Neuronal stem cell (in vitro differentiated cells): ENCODE measurements at regions not wholly inside any gene's neighbourhood (a gene's known extent, or its start where the extent isn't known, plus 50 kb on each side); places are given as distances from the start of the nearest gene placed in this dataset.

Source experiments
- DNase-seq: peaks from one replicate; pipeline ENCODE4 v3.0.0-alpha.2; 2013; ENCODE audit warnings: low spot score
- H2AFZ ChIP-seq: one replicate; pipeline ENCODE4 v1.6.1; 2013; ENCODE audit warnings: mild to moderate bottlenecking, low read length, inconsistent platforms
- H2AK5ac ChIP-seq: 2 replicates; pipeline ENCODE4 v1.6.1; 2013; ENCODE audit warnings: low read depth, mild to moderate bottlenecking, inconsistent platforms, low read length, moderate library complexity, mixed read lengths
- H2BK120ac ChIP-seq: 2 replicates; pipeline ENCODE4 v1.6.1; 2013; ENCODE audit warnings: low read depth, mild to moderate bottlenecking, inconsistent platforms, low read length, moderate library complexity, mixed read lengths
- H2BK12ac ChIP-seq: one replicate; pipeline ENCODE4 v1.6.1; 2013; ENCODE audit warnings: low read length, inconsistent platforms
- H2BK15ac ChIP-seq: 2 replicates; pipeline ENCODE4 v1.6.1; 2013; ENCODE audit warnings: mild to moderate bottlenecking, low read length, inconsistent platforms, mixed read lengths
- H2BK5ac ChIP-seq: one replicate; pipeline ENCODE4 v1.6.1; 2013; ENCODE audit warnings: inconsistent platforms, mild to moderate bottlenecking, low read length, moderate library complexity
- H3K14ac ChIP-seq: one replicate; pipeline ENCODE4 v1.6.1; 2013; ENCODE audit warnings: low read length, inconsistent platforms
- H3K18ac ChIP-seq: 2 replicates; pipeline ENCODE4 v1.6.1; 2013; ENCODE audit warnings: low read length, inconsistent platforms
- H3K23ac ChIP-seq: 2 replicates; pipeline ENCODE4 v1.6.1; 2013; ENCODE audit warnings: low read depth, mild to moderate bottlenecking, mixed read lengths, low read length, inconsistent platforms; ENCODE audit not compliant: poor library complexity
- H3K27ac ChIP-seq: replicated peaks from 3 replicates; pipeline ENCODE4 v1.5.1; 2013; ENCODE audit warnings: low read length, inconsistent platforms
- H3K27me3 ChIP-seq, 3 experiments: 2 replicates each; pipeline ENCODE4 v1.6.1; 2013; ENCODE audit warnings: low read length in 3 of 3, mild to moderate bottlenecking in 2 of 3, inconsistent platforms in 1 of 3, low read depth in 1 of 3, mixed read lengths in 1 of 3, moderate library complexity in 1 of 3; ENCODE audit not compliant: control insufficient read depth in 3 of 3, insufficient read depth in 3 of 3
- H3K36me3 ChIP-seq, 2 donors: replicated peaks in 1 of 2; 2 replicates each; pipeline ENCODE4 v1.6.1; 2013; ENCODE audit warnings: low read length in 2 of 2; ENCODE audit not compliant: control insufficient read depth in 2 of 2, insufficient read depth in 2 of 2
- H3K4ac ChIP-seq: 2 replicates; pipeline ENCODE4 v1.6.1; 2013; ENCODE audit warnings: inconsistent platforms, mild to moderate bottlenecking, low read length, moderate library complexity
- H3K4me1 ChIP-seq, 2 donors: 1 replicate in 1 of 2; 2 replicates in 1 of 2; pipeline ENCODE4 v1.6.1; 2013; ENCODE audit warnings: low read length in 2 of 2, low read depth in 1 of 2; ENCODE audit not compliant: control insufficient read depth in 2 of 2, insufficient read depth in 1 of 2
- H3K4me2 ChIP-seq: one replicate; pipeline ENCODE4 v1.6.1; 2013; ENCODE audit warnings: mild to moderate bottlenecking, low read length, inconsistent platforms; ENCODE audit not compliant: insufficient read depth, poor library complexity, severe bottlenecking
- H3K4me3 ChIP-seq, 2 donors: 2 replicates each; pipeline ENCODE4 v1.5.1; 2013; ENCODE audit warnings: low read length in 2 of 2, mild to moderate bottlenecking in 2 of 2, inconsistent platforms in 1 of 2, moderate library complexity in 1 of 2
- H3K79me1 ChIP-seq: one replicate; pipeline ENCODE4 v1.6.1; 2013; ENCODE audit warnings: low read depth, mild to moderate bottlenecking, inconsistent platforms, low read length, moderate library complexity
- H3K9ac ChIP-seq: one replicate; pipeline ENCODE4 v1.6.1; 2013; ENCODE audit warnings: mild to moderate bottlenecking, low read depth, low read length, inconsistent platforms; ENCODE audit not compliant: poor library complexity
- H3K9me3 ChIP-seq, 2 donors: replicated peaks in 1 of 2; 2 replicates each; pipeline versions ENCODE3 to v1.6.1; 2013; ENCODE audit warnings: low read length in 2 of 2, mild to moderate bottlenecking in 2 of 2, inconsistent platforms in 1 of 2, low read depth in 1 of 2, mixed read lengths in 1 of 2, moderate library complexity in 1 of 2; ENCODE audit not compliant: control insufficient read depth in 2 of 2, insufficient read depth in 1 of 2
- H4K8ac ChIP-seq: one replicate; pipeline ENCODE4 v1.6.1; 2013; ENCODE audit warnings: low read depth, mild to moderate bottlenecking, inconsistent platforms, low read length, moderate library complexity
- H4K91ac ChIP-seq: one replicate; pipeline ENCODE4 v1.6.1; 2013; ENCODE audit warnings: low read length, low read depth, mild to moderate bottlenecking, inconsistent platforms; ENCODE audit not compliant: poor library complexity
- WGBS, 2 donors: extraction: QIAGEN DNeasy Blood & Tissue Kit; methylation state at CpG; one replicate each; pipeline ENCODE4 v1.1.7; 2013; ENCODE audit warnings: missing lambda C conversion rate in 2 of 2, mixed read lengths in 1 of 2; ENCODE audit not compliant: insufficient read length in 2 of 2, insufficient replicate concordance in 1 of 2; ENCODE audit errors: extremely low coverage in 2 of 2; 5-methylcytosine and 5-hydroxymethylcytosine counted together

GRCh38 chr1:25031601-25031965, 101.5 kb upstream of the RUNX3 start:
- no peak overlapping the region for H3K27ac ChIP-seq

GRCh38 chr1:25030674-25031589, 100.9 kb upstream of the RUNX3 start:
- no peak overlapping the region for H2BK12ac ChIP-seq
- H3K23ac ChIP-seq, result peak overlapping the region; percentile 48
- WGBS, 2 donors, result no CpG with 5 or more reads among the region's 6 CpGs
- peak overlapping the region; percentile 75 for H2BK15ac ChIP-seq
- no peak overlapping the region for H2BK120ac ChIP-seq
- H3K14ac ChIP-seq, result no peak overlapping the region
- no peak overlapping the region for H3K4me2 ChIP-seq
- H3K4me3 ChIP-seq, result no peak overlapping the region
- no peak for DNase-seq
- peaks cover 0 to 11% (median 0%) of the 10 kb centered on the region in 3 experiments for H3K27me3 ChIP-seq
- H3K9ac ChIP-seq, result no peak overlapping the region
- H3K36me3 ChIP-seq, result no peaks in the 10 kb centered on the region
- H4K8ac ChIP-seq, result no peak overlapping the region
- H3K79me1 ChIP-seq, result no peaks in the 10 kb centered on the region
- no peak overlapping the region for H2BK5ac ChIP-seq
- H3K4me1 ChIP-seq, result peaks cover 0 to 4% of the 10 kb centered on the region in 2 donors
- no peak overlapping the region for H3K18ac ChIP-seq
- H4K91ac ChIP-seq, result no peak overlapping the region
- H3K4ac ChIP-seq, result no peak overlapping the region
- peaks cover 0 to 2% of the 10 kb centered on the region in 2 donors for H3K9me3 ChIP-seq
- no peak overlapping the region for H3K27ac ChIP-seq
- H2AFZ ChIP-seq, result no peak overlapping the region
- peak overlapping the region; percentile 41 for H2AK5ac ChIP-seq

More at GRCh38 chr1:25031601-25031965, 101.5 kb upstream of the RUNX3 start:
- Histone ChIP-seq H4K8ac (no peak overlapping the region), H3K9ac (no peak overlapping the region), H3K4ac (no peak overlapping the region), H3K4me1 (peaks cover 0 to 2% of the 10 kb centered on the region in 2 donors), H3K4me2 (no peak overlapping the region), H2BK15ac (no peak overlapping the region), H3K79me1 (no peaks in the 10 kb centered on the region), H2AK5ac (no peak overlapping the region), H3K14ac (no peak overlapping the region), H3K4me3 (no peak overlapping the region), H2BK12ac (no peak overlapping the region), H3K18ac (no peak overlapping the region), H3K36me3 (no peaks in the 10 kb centered on the region), H2AFZ (no peak overlapping the region), H4K91ac (no peak overlapping the region), H3K23ac (no peak overlapping the region), H2BK120ac (no peak overlapping the region), H2BK5ac (no peak overlapping the region), H3K27me3 (peaks cover 0 to 11% (median 0%) of the 10 kb centered on the region in 3 experiments), H3K9me3 (peaks cover 0 to 3% of the 10 kb centered on the region in 2 donors)
- no CpG with 5 or more reads among the region's 8 CpGs for WGBS, 2 donors
- no peak for DNase-seq

GRCh38 chr1:25030012-25030411, 99.9 kb upstream of the RUNX3 start:
- H3K27me3 ChIP-seq, result peaks cover 0 to 11% (median 0%) of the 10 kb centered on the region in 3 experiments
- peaks cover 0 to 4% of the 10 kb centered on the region in 2 donors for H3K4me1 ChIP-seq

DNA sequence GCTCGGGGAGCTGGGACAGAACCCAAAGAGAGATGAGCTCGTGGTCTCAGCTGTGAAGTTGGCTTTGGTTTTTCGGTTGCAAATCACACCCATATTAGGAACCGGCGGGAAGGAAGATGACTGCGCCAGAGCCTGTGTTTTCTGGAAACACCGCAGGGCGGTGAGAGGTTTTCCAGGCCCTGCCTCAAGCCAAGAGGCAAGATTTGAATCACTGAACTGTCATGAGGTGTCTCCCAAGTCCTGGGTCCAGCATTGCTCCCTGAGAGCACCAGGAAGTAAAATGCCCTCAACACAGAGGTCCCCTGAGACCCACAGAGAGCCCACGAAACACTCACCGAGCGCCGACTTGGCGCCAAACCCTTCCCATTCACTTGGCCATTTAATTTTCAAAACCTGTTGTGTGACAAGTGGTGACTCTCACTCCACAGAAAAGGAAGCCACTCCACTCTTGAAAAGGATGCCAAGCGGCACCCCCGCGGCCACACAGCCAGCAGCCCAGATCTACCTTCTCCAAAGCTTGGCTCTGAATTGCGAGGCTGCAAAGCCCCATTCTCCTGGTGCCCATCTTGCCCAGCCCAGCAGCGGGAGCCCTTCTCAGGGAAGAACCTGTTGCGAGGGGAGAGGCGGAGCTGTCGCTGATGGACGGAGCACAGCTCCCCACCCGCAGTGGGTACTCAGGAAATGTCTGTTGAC, 99.0 kb upstream of the RUNX3 start:
- Histone ChIP-seq H2BK15ac (no peak overlapping the region), H3K4me1 (peaks cover 0 to 4% of the 10 kb centered on the region in 2 donors), H3K79me1 (no peaks in the 10 kb centered on the region), H2AK5ac (peak overlapping the region; percentile 51), H2BK12ac (no peak overlapping the region), H4K8ac (no peak overlapping the region), H2BK120ac (no peak overlapping the region), H3K23ac (peak overlapping the region; percentile 19), H3K18ac (peak overlapping the region; percentile 46), H3K9me3 (no peaks in the 10 kb centered on the region), H3K4ac (no peak overlapping the region), H3K27me3 (peaks cover 0 to 11% (median 0%) of the 10 kb centered on the region in 3 experiments), H4K91ac (no peak overlapping the region), H3K4me2 (no peak overlapping the region), H2AFZ (no peak overlapping the region), H3K9ac (no peak overlapping the region), H3K14ac (no peak overlapping the region), H2BK5ac (no peak overlapping the region), H3K27ac (no peak overlapping the region), H3K4me3 (no peak overlapping the region), H3K36me3 (no peaks in the 10 kb centered on the region)
- DNase-seq, result no peak
- no CpG with 5 or more reads among the region's 23 CpGs for WGBS, 2 donors

More at GRCh38 chr1:25030012-25030411, 99.9 kb upstream of the RUNX3 start:
- H2AK5ac ChIP-seq, result no peak overlapping the region
- H3K18ac ChIP-seq, result no peak overlapping the region
- H2BK5ac ChIP-seq, result no peak overlapping the region
- no peak overlapping the region for H2BK15ac ChIP-seq
- no CpG with 5 or more reads among the region's 2 CpGs for WGBS, 2 donors
- H3K4me2 ChIP-seq, result no peak overlapping the region
- no peaks in the 10 kb centered on the region for H3K79me1 ChIP-seq
- no peak overlapping the region for H3K9ac ChIP-seq
- no peak overlapping the region for H3K23ac ChIP-seq
- H3K14ac ChIP-seq, result no peak overlapping the region
- H3K9me3 ChIP-seq, result no peaks in the 10 kb centered on the region
- no peak overlapping the region for H3K4me3 ChIP-seq
- no peak overlapping the region for H2BK120ac ChIP-seq
- no peak overlapping the region for H3K4ac ChIP-seq
- no peak overlapping the region for H4K8ac ChIP-seq
- no peaks in the 10 kb centered on the region for H3K36me3 ChIP-seq
- no peak overlapping the region for H3K27ac ChIP-seq
- H4K91ac ChIP-seq, result no peak overlapping the region
- H2BK12ac ChIP-seq, result no peak overlapping the region
- no peak for DNase-seq
- no peak overlapping the region for H2AFZ ChIP-seq
